ENCODE measurements at regions not wholly inside any gene's neighbourhood (a gene's known extent, or its start where the extent isn't known, plus 50 kb on each side); places are given as distances from the start of the nearest gene placed in this dataset.
"Not testable (repeated sequence)": the region's sequence is repeated elsewhere in the genome, so short reads cannot be mapped to it uniquely, and the experiment has no call there.

GRCh38 chr11:87779276-87780067, 395.8 kb downstream of the RAB38 start:
- ATAC-seq (no peak), DNase-seq (ENCODE audit: low spot score in 2 of 2) (no peak)
- Mint-ChIP-seq H3K9me3 (peaks cover 9% of the 10 kb centered on the region), H3K27ac (no peak overlapping the region), H3K4me1 (no peaks in the 10 kb centered on the region), H3K36me3 (no peaks in the 10 kb centered on the region), H3K4me3 (no peak overlapping the region)

- Mint-ChIP-seq H3K4me3 (no peak overlapping the region), H3K36me3 (no peaks in the 10 kb centered on the region), H3K27ac (no peak overlapping the region), H3K4me1 (no peaks in the 10 kb centered on the region), H3K9me3 (peaks cover 9% of the 10 kb centered on the region)
- no peak for ATAC-seq
- no peak for DNase-seq (ENCODE audit: low spot score in 2 of 2)
Observed at GRCh38 chr11:87778357-87778756, 396.9 kb downstream of the RAB38 start.

- Mint-ChIP-seq H3K9me3 (peaks cover 2% of the 10 kb centered on the region), H3K27ac (no peak overlapping the region), H3K36me3 (no peaks in the 10 kb centered on the region), H3K4me3 (no peak overlapping the region), H3K4me1 (no peaks in the 10 kb centered on the region)
- ATAC-seq (no peak), DNase-seq (ENCODE audit: low spot score in 2 of 2) (no peak)
Observed at GRCh38 chr11:87775036-87775435, 400.2 kb downstream of the RAB38 start.

GRCh38 chr11:87769661-87770060, 405.6 kb downstream of the RAB38 start:
- no peak for ATAC-seq
- Mint-ChIP-seq H3K36me3 (no peaks in the 10 kb centered on the region), H3K9me3 (peaks cover 13% of the 10 kb centered on the region), H3K27ac (no peak overlapping the region), H3K4me3 (no peak overlapping the region), H3K4me1 (no peaks in the 10 kb centered on the region)
- no peak for DNase-seq (ENCODE audit: low spot score in 2 of 2)

GRCh38 chr11:87767615-87768014, 407.6 kb downstream of the RAB38 start:
- ATAC-seq (no peak), DNase-seq (ENCODE audit: low spot score in 2 of 2) (no peak)
- no peak overlapping the region for H3K4me3 Mint-ChIP-seq
- H3K36me3 Mint-ChIP-seq = no peaks in the 10 kb centered on the region
- H3K27ac Mint-ChIP-seq = no peak overlapping the region
- no peaks in the 10 kb centered on the region for H3K4me1 Mint-ChIP-seq
- H3K9me3 Mint-ChIP-seq = peaks cover 15% of the 10 kb centered on the region

- peaks cover 13% of the 10 kb centered on the region for H3K9me3 Mint-ChIP-seq
- not testable (repeated sequence) for H3K36me3 Mint-ChIP-seq; H3K27ac Mint-ChIP-seq; H3K4me3 Mint-ChIP-seq; ATAC-seq; DNase-seq (ENCODE audit: low spot score in 2 of 2); H3K4me1 Mint-ChIP-seq
Observed at GRCh38 chr11:87764075-87764474, 411.2 kb downstream of the RAB38 start.

- DNase-seq (ENCODE audit: low spot score in 2 of 2) = no peak
- no peak for ATAC-seq
- H3K4me3 Mint-ChIP-seq = no peak overlapping the region
- peaks cover 3% of the 10 kb centered on the region for H3K9me3 Mint-ChIP-seq
- H3K36me3 Mint-ChIP-seq = no peaks in the 10 kb centered on the region
- H3K27ac Mint-ChIP-seq = no peak overlapping the region
- no peaks in the 10 kb centered on the region for H3K4me1 Mint-ChIP-seq
Observed at GRCh38 chr11:87754685-87755084, 420.6 kb downstream of the RAB38 start.

GRCh38 chr11:87753143-87753542, 422.1 kb downstream of the RAB38 start:
- no peak overlapping the region for H3K27ac Mint-ChIP-seq
- H3K4me1 Mint-ChIP-seq = no peaks in the 10 kb centered on the region
- H3K36me3 Mint-ChIP-seq = no peaks in the 10 kb centered on the region
- DNase-seq (ENCODE audit: low spot score in 2 of 2) = no peak
- ATAC-seq = no peak
- peaks cover 3% of the 10 kb centered on the region for H3K9me3 Mint-ChIP-seq
- H3K4me3 Mint-ChIP-seq = no peak overlapping the region

- Mint-ChIP-seq H3K4me3 (no peak overlapping the region), H3K36me3 (no peaks in the 10 kb centered on the region), H3K9me3 (peaks cover under 1% of the 10 kb centered on the region), H3K4me1 (no peaks in the 10 kb centered on the region), H3K27ac (no peak overlapping the region)
- DNase-seq (ENCODE audit: low spot score in 2 of 2) = no peak
- no peak for ATAC-seq
Observed at GRCh38 chr11:87743007-87743406, 432.2 kb downstream of the RAB38 start.

- no peaks in the 10 kb centered on the region for H3K36me3 Mint-ChIP-seq
- ATAC-seq (no peak), DNase-seq (ENCODE audit: low spot score in 2 of 2) (no peak)
- no peaks in the 10 kb centered on the region for H3K4me1 Mint-ChIP-seq
- H3K9me3 Mint-ChIP-seq = peaks cover 2% of the 10 kb centered on the region
- no peak overlapping the region for H3K4me3 Mint-ChIP-seq
- H3K27ac Mint-ChIP-seq = no peak overlapping the region
Observed at GRCh38 chr11:87740968-87741367, 434.3 kb downstream of the RAB38 start.

GRCh38 chr11:87740451-87740850, 434.8 kb downstream of the RAB38 start:
- H3K4me3 Mint-ChIP-seq = no peak overlapping the region
- DNase-seq (ENCODE audit: low spot score in 2 of 2) (no peak), ATAC-seq (no peak)
- H3K4me1 Mint-ChIP-seq = no peaks in the 10 kb centered on the region
- no peaks in the 10 kb centered on the region for H3K36me3 Mint-ChIP-seq
- H3K27ac Mint-ChIP-seq = no peak overlapping the region
- H3K9me3 Mint-ChIP-seq = peaks cover 2% of the 10 kb centered on the region

- H3K9me3 Mint-ChIP-seq = peaks cover 2% of the 10 kb centered on the region
- no peak for ATAC-seq
- H3K27ac Mint-ChIP-seq = no peak overlapping the region
- H3K4me3 Mint-ChIP-seq = no peak overlapping the region
- no peaks in the 10 kb centered on the region for H3K36me3 Mint-ChIP-seq
- no peak for DNase-seq (ENCODE audit: low spot score in 2 of 2)
- H3K4me1 Mint-ChIP-seq = no peaks in the 10 kb centered on the region
Observed at GRCh38 chr11:87739766-87740165, 435.5 kb downstream of the RAB38 start.

GRCh38 chr11:87739261-87739660, 436.0 kb downstream of the RAB38 start:
- ATAC-seq (no peak), DNase-seq (ENCODE audit: low spot score in 2 of 2) (no peak)
- peaks cover 2% of the 10 kb centered on the region for H3K9me3 Mint-ChIP-seq
- H3K36me3 Mint-ChIP-seq = no peaks in the 10 kb centered on the region
- no peak overlapping the region for H3K27ac Mint-ChIP-seq
- no peaks in the 10 kb centered on the region for H3K4me1 Mint-ChIP-seq
- H3K4me3 Mint-ChIP-seq = no peak overlapping the region

- Mint-ChIP-seq H3K4me1 (no peaks in the 10 kb centered on the region), H3K9me3 (peaks cover 2% of the 10 kb centered on the region), H3K36me3 (no peaks in the 10 kb centered on the region), H3K4me3 (no peak overlapping the region), H3K27ac (no peak overlapping the region)
- no peak for ATAC-seq
- no peak for DNase-seq (ENCODE audit: low spot score in 2 of 2)
Observed at GRCh38 chr11:87736928-87737327, 438.3 kb downstream of the RAB38 start.

GRCh38 chr11:87726506-87726905, 448.7 kb downstream of the RAB38 start:
- Mint-ChIP-seq H3K4me3 (no peak overlapping the region), H3K36me3 (no peaks in the 10 kb centered on the region), H3K27ac (no peak overlapping the region), H3K4me1 (no peaks in the 10 kb centered on the region), H3K9me3 (peaks cover 4% of the 10 kb centered on the region)
- DNase-seq (ENCODE audit: low spot score in 2 of 2) (no peak), ATAC-seq (no peak)

- DNase-seq (ENCODE audit: low spot score in 2 of 2) (no peak), ATAC-seq (no peak)
- H3K4me3 Mint-ChIP-seq = no peak overlapping the region
- H3K9me3 Mint-ChIP-seq = peaks cover 2% of the 10 kb centered on the region
- H3K27ac Mint-ChIP-seq = no peak overlapping the region
- H3K4me1 Mint-ChIP-seq = no peaks in the 10 kb centered on the region
- H3K36me3 Mint-ChIP-seq = no peaks in the 10 kb centered on the region
Observed at GRCh38 chr11:87724358-87724757, 450.9 kb downstream of the RAB38 start.

Measured in stimulated activated effector memory CD8-positive, alpha-beta T cell treated with anti-CD3 and anti-CD28 coated beads, Interleukin-12 subunit alpha, Interleukin-12 subunit beta, amount 100 ng/mL, for 72 hours (primary cell).